ENCODE measurements at regions not wholly inside any gene's neighbourhood (a gene's known extent, or its start where the extent isn't known, plus 50 kb on each side); places are given as distances from the start of the nearest gene placed in this dataset.

DNA sequence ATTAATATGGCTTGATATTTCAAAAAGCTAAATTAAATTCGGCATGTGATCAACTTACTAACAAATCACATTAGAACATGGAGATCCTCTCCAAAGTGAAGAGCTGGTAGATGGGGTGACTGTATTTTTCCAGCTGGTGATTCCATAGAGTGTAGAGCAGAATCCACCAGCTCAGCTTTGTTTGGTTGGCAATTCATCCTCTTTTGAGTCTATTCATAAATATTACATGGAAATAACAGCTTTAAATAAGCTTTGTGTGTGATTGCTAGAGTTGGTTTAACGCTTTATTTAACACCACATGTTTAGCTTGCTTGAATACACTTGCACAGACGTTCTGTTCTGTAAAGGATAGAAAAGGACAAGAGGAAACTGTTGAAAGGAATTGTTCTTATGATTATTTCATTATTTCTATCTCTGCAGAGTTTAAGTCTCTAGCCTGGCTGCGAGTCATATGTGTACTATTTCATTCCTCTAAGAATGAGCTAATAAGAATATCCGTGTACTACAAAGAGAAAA lies 738.3 kb upstream of the KIRREL3 start:
- no peak for DNase-seq (ENCODE audit: low read depth, low spot score)

DNA sequence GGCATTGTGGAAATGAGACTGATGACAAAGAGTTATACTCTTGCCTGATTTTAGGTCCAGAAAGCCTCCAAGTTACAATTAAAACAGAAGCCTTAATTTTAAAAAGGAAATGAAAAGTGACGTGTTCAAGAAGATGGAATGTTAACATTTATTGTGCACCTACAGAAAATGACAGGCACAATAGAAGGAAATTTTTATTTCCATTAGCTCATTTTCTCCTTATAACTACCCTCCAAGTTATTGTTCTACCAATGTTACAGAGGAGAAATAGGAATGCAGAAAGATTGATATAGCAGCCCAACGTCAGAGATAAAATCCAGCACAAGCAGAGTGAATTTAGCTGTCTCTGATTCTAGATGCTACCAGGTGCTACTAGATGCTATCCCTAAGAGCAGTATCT lies 736.9 kb upstream of the KIRREL3 start:
- no peak for DNase-seq (ENCODE audit: low read depth, low spot score)

- peak; percentile 10 for DNase-seq (ENCODE audit: low read depth, low spot score)
Measured at GRCh38 chr11:127733552-127733951, 733.0 kb upstream of the KIRREL3 start.

- no peak for DNase-seq (ENCODE audit: low read depth, low spot score)
Measured at GRCh38 chr11:127726367-127726766, 725.8 kb upstream of the KIRREL3 start.

DNA sequence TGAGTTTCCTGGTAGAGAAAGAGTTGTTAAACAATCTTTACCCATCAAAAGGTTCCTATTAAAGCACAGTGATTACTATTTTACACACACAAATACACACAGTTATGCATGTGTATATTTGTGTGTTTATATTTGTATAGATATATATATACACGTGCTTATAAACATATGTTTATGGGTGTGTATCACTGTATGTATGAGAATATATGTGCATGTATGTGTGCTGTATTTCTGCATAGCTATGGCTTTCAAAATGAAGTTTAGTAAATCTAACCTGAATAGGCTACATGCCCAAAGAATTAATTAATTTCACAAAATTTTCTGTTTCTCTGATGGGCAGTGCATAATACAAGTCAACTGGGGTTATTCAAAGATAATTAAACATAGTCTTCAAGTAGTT lies 723.1 kb upstream of the KIRREL3 start:
- DNase-seq (ENCODE audit: low read depth, low spot score) = no peak

- no peak for DNase-seq (ENCODE audit: low read depth, low spot score)
Measured at GRCh38 chr11:127713226-127713625, 712.7 kb upstream of the KIRREL3 start.

- DNase-seq (ENCODE audit: low read depth, low spot score) = no peak
Measured at GRCh38 chr11:127711748-127712147, 711.2 kb upstream of the KIRREL3 start.

- DNase-seq (ENCODE audit: low read depth, low spot score) = no peak
Measured at GRCh38 chr11:127710831-127711230, 710.3 kb upstream of the KIRREL3 start.

DNA sequence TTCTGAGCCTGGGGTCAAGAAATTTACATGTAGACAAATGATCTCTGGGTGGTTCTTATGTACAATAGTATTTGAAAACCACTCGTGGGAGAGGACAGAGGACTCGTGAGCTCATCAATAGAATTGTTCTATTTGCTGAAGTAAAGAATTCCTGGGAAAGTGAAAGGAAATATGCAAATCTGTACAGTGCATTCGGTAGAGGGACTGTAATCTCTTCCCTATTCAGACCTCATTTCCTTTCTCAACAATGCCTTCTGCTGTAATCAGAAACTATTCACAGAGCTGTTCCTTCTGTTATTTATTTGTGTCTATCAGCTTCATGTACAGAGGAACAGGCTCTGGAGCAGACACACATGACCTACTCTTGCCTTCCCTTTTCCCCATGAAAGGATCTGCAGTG lies 709.4 kb upstream of the KIRREL3 start:
- no peak for DNase-seq (ENCODE audit: low read depth, low spot score)

- DNase-seq (ENCODE audit: low read depth, low spot score) = no peak
Measured at GRCh38 chr11:127693686-127694085, 693.1 kb upstream of the KIRREL3 start.

- DNase-seq (ENCODE audit: low read depth, low spot score) = no peak
Measured at GRCh38 chr11:127683321-127683720, 682.8 kb upstream of the KIRREL3 start.

DNA sequence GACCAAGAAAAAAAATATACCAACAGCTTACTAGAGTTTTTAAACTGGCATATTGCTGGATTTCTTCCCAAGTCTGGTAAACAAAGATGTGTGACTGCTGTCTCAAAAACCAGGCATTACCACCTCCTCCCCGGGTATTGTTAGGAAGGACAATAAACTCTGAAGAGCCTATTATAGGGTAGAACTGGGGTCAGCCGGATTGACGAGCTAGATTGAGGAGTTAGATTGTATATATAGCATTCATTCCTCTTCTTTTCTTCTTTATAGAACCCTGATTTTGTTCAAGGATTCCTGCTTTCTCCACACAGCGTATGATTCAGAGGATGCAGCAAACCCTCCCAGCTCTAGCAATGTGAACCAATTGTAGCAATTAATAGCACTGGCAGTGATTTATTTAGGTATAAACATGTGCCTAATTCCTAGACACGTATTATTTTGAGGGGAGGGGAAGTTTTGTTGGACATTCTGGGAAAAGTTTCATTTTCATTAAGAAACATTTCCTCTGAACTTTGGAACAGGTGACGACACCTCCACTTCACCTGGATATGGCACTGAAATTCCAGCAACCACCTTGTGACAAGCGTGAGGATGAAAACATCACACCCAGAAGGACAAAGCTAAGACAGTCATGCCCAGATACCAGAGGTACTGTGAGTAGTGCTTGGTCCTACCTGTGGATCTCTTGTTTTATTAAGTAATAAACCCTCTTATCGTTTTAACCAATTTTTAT lies 679.4 kb upstream of the KIRREL3 start:
- no peak for DNase-seq (ENCODE audit: low read depth, low spot score)

- no peak for DNase-seq (ENCODE audit: low read depth, low spot score)
Measured at GRCh38 chr11:127678631-127679030, 678.1 kb upstream of the KIRREL3 start.

DNA sequence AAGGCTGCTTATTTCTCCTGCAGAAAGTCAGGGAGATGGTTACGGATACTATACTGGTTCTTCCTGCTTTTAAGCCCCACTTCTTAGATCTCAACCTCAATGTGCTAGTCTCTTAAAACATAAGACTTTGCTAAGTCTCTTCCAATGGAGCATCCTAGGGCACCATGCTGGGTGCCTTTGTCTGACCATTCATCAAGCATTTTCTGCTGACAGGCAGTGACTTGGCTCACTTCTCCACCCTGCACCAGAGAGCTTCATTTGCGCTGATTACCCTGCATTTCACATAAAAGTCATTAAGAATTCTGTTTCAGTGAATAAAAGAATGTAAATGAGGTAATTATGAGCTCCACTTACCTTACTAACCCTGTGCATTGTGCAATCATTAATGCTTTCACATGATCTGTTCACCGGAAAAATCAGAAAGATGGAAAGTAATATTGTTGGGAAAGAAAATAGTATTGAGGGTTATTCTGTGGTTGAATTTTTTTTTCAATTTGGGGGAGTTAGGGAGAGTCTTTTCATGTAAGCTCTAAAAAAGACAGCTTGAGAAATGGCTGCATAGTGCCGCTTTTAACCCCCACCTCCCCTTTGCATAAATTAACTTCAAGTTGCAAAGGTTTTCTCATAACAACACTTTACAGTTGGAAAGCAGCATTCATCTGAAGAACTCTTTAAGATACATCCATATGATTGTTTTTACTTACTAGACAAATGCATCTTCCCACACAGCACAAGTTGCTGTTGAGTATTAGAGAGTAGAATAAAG lies 677.3 kb upstream of the KIRREL3 start:
- peak; percentile 16 for DNase-seq (ENCODE audit: low read depth, low spot score)

DNA sequence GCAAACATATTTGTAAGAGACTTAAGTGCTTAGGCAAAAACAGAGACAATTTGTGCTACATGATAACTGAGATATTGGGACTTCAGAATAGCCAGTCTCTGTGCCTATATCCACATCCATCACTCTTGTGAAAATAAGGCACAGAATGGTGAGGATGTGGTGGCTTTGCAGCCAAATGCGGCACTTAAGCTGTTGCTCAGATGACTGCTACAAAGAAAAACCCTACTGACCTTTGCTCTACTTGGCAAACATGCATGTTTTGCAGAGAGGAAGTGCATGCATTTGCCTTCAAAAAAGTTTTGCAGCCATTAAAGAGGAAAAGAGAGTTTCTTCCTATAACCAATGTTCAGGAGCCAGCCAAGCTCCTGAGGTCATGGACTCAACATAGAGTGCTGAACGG lies 675.0 kb upstream of the KIRREL3 start:
- no peak for DNase-seq (ENCODE audit: low read depth, low spot score)

GRCh38 chr11:127674754-127675153 lies 674.2 kb upstream of the KIRREL3 start:
- DNase-seq (ENCODE audit: low read depth, low spot score) = no peak

DNA sequence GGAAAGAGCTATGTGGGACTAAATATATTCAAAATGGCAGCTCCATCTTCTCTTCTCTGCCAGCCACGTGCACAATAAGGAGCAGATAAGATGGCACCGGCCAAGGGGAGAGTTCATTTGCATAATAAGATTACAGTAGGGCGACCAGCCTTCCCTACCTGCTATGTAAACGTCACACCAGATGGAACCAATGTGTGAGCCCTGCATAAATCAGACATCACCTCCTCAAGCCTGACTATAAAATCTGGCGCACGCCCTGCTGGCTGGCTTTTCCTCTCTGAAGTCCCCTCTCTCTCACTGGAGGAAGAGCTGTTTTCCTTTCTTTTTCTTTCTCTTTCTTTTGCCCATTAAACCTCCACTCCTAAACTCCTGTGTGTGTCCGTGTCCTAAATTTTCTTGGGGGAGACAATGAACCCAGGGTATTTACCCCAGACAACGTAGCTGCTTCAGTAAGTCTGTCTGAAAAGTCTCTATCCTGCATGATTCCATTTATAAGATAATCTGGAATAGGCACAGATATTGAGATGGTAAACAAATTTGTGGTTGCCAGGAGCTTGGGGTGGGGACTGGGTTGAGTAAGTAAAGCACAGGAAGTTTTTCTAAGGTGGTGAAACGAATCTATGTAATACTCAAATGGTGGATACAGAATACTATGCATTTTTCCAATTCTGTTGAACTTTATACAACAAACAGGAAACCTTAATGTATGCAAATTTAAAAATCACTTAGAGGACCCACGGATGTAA lies 670.0 kb upstream of the KIRREL3 start:
- DNase-seq (ENCODE audit: low read depth, low spot score) = no peak

DNA sequence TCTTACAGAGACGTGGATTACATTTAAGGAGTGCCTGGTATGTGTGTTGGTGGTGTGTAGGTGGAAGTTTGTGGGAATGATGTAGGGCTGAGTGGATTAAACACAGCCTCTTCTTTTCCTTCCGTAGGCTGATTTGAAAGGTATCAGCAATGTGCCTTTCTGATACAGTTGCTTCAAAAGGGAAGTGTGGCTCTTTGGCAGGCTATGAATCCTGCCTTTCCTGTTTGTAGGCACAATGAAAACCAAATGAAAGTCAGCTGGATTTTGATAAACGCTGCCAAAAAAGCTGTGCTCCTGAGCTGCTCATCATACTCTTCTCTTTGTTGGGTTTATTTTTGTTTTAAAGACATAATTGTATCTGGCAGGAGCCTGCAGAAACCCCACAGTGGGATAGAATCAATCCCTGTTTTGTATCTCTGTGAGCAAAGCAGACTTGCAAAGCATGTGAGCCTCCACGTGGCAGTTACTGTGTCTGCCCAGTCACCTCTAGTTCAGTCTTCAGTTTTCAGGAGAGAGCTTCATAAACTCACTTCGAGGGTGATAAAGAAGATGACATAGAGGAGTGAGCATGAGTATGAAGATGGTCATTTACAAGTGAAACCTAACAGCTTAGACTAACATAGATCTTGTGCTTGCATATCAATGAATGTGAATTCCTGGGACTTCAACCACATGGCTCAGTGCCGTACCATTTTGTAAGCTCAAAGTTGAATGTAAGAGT lies 655.7 kb upstream of the KIRREL3 start:
- no peak for DNase-seq (ENCODE audit: low read depth, low spot score)

- no peak for DNase-seq (ENCODE audit: low read depth, low spot score)
Measured at GRCh38 chr11:127653076-127653475, 652.5 kb upstream of the KIRREL3 start.

GRCh38 chr11:127651888-127652221 lies 651.3 kb upstream of the KIRREL3 start:
- no peak for DNase-seq (ENCODE audit: low read depth, low spot score)

- no peak for DNase-seq (ENCODE audit: low read depth, low spot score)
Measured at GRCh38 chr11:127651175-127651887, 650.8 kb upstream of the KIRREL3 start.

Data from ELF-1 (cell line).